HG03103 (cell line): ENCODE measurements at regions not wholly inside any gene's neighbourhood (a gene's known extent, or its start where the extent isn't known, plus 50 kb on each side); places are given as distances from the start of the nearest gene placed in this dataset.

Experiments
- ATAC-seq: cut with Tn5 transposase; IDR thresholded peaks from one replicate; pipeline ENCODE4 v1.9.1; 2021; ENCODE audit warnings: low read depth; ENCODE audit not compliant: unreplicated experiment

- no peak for ATAC-seq
Measured at GRCh38 chr2:114373591-114373990, 68.8 kb upstream of the DPP10 start.

GRCh38 chr2:114384441-114384840 is 58.0 kb upstream of the DPP10 start:
- ATAC-seq: no peak

DNA sequence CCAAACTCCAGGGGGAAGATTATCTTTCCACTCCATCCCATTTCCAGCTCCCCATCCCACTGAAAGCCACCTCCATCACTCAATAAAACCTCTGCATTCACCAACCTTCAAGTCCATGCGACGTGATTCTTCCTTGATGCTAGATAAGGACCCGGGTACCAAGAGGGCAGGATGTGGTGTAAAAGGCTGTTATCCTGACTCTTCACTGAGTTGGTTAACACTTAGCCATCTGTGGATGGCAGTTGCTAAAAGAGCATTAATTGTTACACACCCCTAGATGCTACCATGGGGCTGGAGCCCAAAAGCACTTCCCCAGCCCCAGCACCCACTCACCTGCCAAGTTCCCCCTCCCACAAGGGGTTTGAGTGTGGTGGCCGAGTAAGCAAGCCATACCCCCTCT is 53.4 kb upstream of the DPP10 start:
- ATAC-seq: no peak
